Liver (tissue), 8 donors: ENCODE measurements at regions not wholly inside any gene's neighbourhood (a gene's known extent, or its start where the extent isn't known, plus 50 kb on each side); places are given as distances from the start of the nearest gene placed in this dataset.

Source experiments
- DNase-seq: peaks from one replicate; pipeline ENCODE4 v3.0.0-alpha.2; 2017; ENCODE audit warnings: low spot score
- H3K27ac ChIP-seq, 2 donors: one replicate each; pipeline ENCODE4 v1.7.0; 2013; ENCODE audit warnings: inconsistent platforms in 2 of 2, low read length in 2 of 2, control low read depth in 1 of 2, low read depth in 1 of 2, mild to moderate bottlenecking in 1 of 2
- H3K27me3 ChIP-seq, 4 donors: one replicate each; pipeline versions ENCODE4 v1.6.1 to v1.7.0; 2013; ENCODE audit warnings: low read length in 3 of 4, inconsistent platforms in 1 of 4, mild to moderate bottlenecking in 1 of 4, moderate library complexity in 1 of 4; ENCODE audit not compliant: control insufficient read depth in 4 of 4, insufficient read depth in 4 of 4
- H3K36me3 ChIP-seq, 4 donors: one replicate each; pipeline versions ENCODE4 v1.6.1 to v1.7.0; 2013; ENCODE audit warnings: low read length in 3 of 4, mild to moderate bottlenecking in 3 of 4, low read depth in 1 of 4, moderate library complexity in 1 of 4; ENCODE audit not compliant: control insufficient read depth in 4 of 4, insufficient read depth in 3 of 4
- H3K4me1 ChIP-seq, 4 donors: one replicate each; pipeline versions ENCODE4 v1.6.1 to v1.7.0; 2013; ENCODE audit warnings: low read length in 3 of 4, mild to moderate bottlenecking in 3 of 4, moderate library complexity in 1 of 4; ENCODE audit not compliant: control insufficient read depth in 4 of 4, insufficient read depth in 4 of 4
- H3K4me3 ChIP-seq, 3 donors: one replicate each; pipeline versions ENCODE4 v1.6.1 to v1.7.0; 2013; ENCODE audit warnings: low read length in 3 of 3, control low read depth in 1 of 3, low read depth in 1 of 3, mild to moderate bottlenecking in 1 of 3
- H3K9ac ChIP-seq, 2 donors: one replicate each; pipeline ENCODE4 v1.7.0; 2013; ENCODE audit warnings: low read length in 2 of 2, mild to moderate bottlenecking in 2 of 2, moderate library complexity in 2 of 2, control low read depth in 1 of 2, low read depth in 1 of 2
- H3K9me3 ChIP-seq, 4 donors: one replicate each; pipeline versions ENCODE4 v1.6.1 to v1.7.0; 2013; ENCODE audit warnings: low read length in 3 of 4; ENCODE audit not compliant: control insufficient read depth in 4 of 4
- ATF3 ChIP-seq: IDR thresholded peaks from 2 replicates; pipeline ENCODE4 v1.6.1; 2016; ENCODE audit warnings: antibody characterized with exemption
- CTCF ChIP-seq: fragments of 150-350 bp; IDR thresholded peaks from 2 replicates; pipeline ENCODE4 v1.5.1; 2017; ENCODE audit warnings: improper control_type of control experiment, low read depth, low read length; ENCODE audit not compliant: missing input control
- FOXA1 ChIP-seq: IDR thresholded peaks from 2 replicates; pipeline ENCODE4 v1.6.1; 2016; ENCODE audit warnings: antibody characterized with exemption
- FOXA2 ChIP-seq: IDR thresholded peaks from 2 replicates; pipeline ENCODE4 v1.6.1; 2016; ENCODE audit warnings: antibody characterized with exemption
- GABPA ChIP-seq, 2 donors: IDR thresholded peaks in 1 of 2; conservative IDR thresholded peaks in 1 of 2; 2 replicates each; pipeline ENCODE4 v1.6.1; 2016; ENCODE audit warnings: antibody characterized with exemption in 2 of 2, mild to moderate bottlenecking in 1 of 2, moderate library complexity in 1 of 2
- HNF4A ChIP-seq, 2 donors: conservative IDR thresholded peaks; 2 replicates each; pipeline ENCODE4 v1.6.1; 2016; ENCODE audit warnings: antibody characterized with exemption in 2 of 2, mild to moderate bottlenecking in 2 of 2
- HNF4G ChIP-seq: IDR thresholded peaks from 2 replicates; pipeline ENCODE4 v1.6.1; 2016; ENCODE audit warnings: antibody characterized with exemption
- JUND ChIP-seq, 2 donors: IDR thresholded peaks; 2 replicates each; pipeline ENCODE4 v1.6.1; 2016; ENCODE audit warnings: antibody characterized with exemption in 2 of 2
- MAX ChIP-seq: IDR thresholded peaks from 2 replicates; pipeline ENCODE4 v1.6.1; 2016; ENCODE audit warnings: antibody characterized with exemption
- NR2F2 ChIP-seq: IDR thresholded peaks from 2 replicates; pipeline ENCODE4 v1.6.1; 2016; ENCODE audit warnings: antibody characterized with exemption
- RAD21 ChIP-seq, 2 donors: IDR thresholded peaks; 2 replicates each; pipeline ENCODE4 v1.6.1; 2016; ENCODE audit warnings: antibody characterized with exemption in 2 of 2, mild to moderate bottlenecking in 2 of 2
- REST ChIP-seq: IDR thresholded peaks from 2 replicates; pipeline ENCODE4 v1.6.1; 2016; ENCODE audit warnings: antibody characterized with exemption, mild to moderate bottlenecking
- RXRA ChIP-seq, 2 donors: IDR thresholded peaks; 2 replicates each; pipeline ENCODE4 v1.6.1; 2017 to 2018; ENCODE audit warnings: antibody characterized with exemption in 2 of 2, mild to moderate bottlenecking in 1 of 2
- SP1 ChIP-seq: IDR thresholded peaks from 2 replicates; pipeline ENCODE4 v1.6.1; 2018; ENCODE audit warnings: antibody characterized with exemption, mild to moderate bottlenecking
- TAF1 ChIP-seq: conservative IDR thresholded peaks from 2 replicates; pipeline ENCODE4 v1.6.1; 2016; ENCODE audit warnings: antibody characterized with exemption, mild to moderate bottlenecking
- YY1 ChIP-seq: IDR thresholded peaks from 2 replicates; pipeline ENCODE4 v1.6.1; 2016; ENCODE audit warnings: antibody characterized with exemption, mild to moderate bottlenecking
- ZBTB33 ChIP-seq: IDR thresholded peaks from 2 replicates; pipeline ENCODE4 v1.6.1; 2016; ENCODE audit warnings: antibody characterized with exemption
- whole genome bisulfite sequencing: extraction: QIAGEN DNeasy Blood & Tissue Kit; methylation state at CpG from one replicate; pipeline ENCODE4 v1.1.7; 2013; 5-methylcytosine and 5-hydroxymethylcytosine counted together
- donor health status: healthy.
- donor health status: healthy.
- donor health status: healthy.
- donor health status: healthy.
- donor health status: healthy.

- Histone ChIP-seq H3K36me3 (no peaks in the 10 kb centered on the region), H3K9me3 (no peaks in the 10 kb centered on the region), H3K4me3 (no peak overlapping the region), H3K27me3 (no peaks in the 10 kb centered on the region), H3K9ac (no peak overlapping the region), H3K4me1 (no peaks in the 10 kb centered on the region), H3K27ac (no peak overlapping the region)
- no peak for DNase-seq
- TF ChIP-seq CTCF (no peak), JUND (IDR thresholded peaks at IDR 0.05) (no peak), REST (no peak), ATF3 (no peak), RAD21 (IDR thresholded peaks at IDR 0.05) (no peak), FOXA1 (no peak), GABPA (IDR thresholded peaks at IDR 0.05 in 1 of 2, conservative IDR thresholded peaks at IDR 0.05 in 1 of 2) (no peak), ZBTB33 (no peak), NR2F2 (no peak), MAX (no peak), HNF4A (conservative IDR thresholded peaks at IDR 0.05) (no peak), YY1 (no peak), SP1 (no peak), FOXA2 (no peak)
- 84% methylated on average over 7 of the region's 7 CpGs for WGBS
These were observed 437.0 kb upstream of the ETAA1 start for GRCh38 chr2:66960161-66960560.

GRCh38 chr2:66962716-66963115 is 434.4 kb upstream of the ETAA1 start:
- H3K4me1 ChIP-seq, result no peaks in the 10 kb centered on the region
- H3K27ac ChIP-seq, result no peak overlapping the region
- no peak for DNase-seq

More at GRCh38 chr2:66962716-66963115, 434.4 kb upstream of the ETAA1 start:
- TF ChIP-seq HNF4G (no peak), MAX (no peak), TAF1 (no peak), RAD21 (IDR thresholded peaks at IDR 0.05) (no peak), FOXA2 (no peak), YY1 (no peak), ZBTB33 (no peak), RXRA (IDR thresholded peaks at IDR 0.05) (no peak), FOXA1 (no peak), CTCF (no peak), JUND (IDR thresholded peaks at IDR 0.05) (no peak), GABPA (IDR thresholded peaks at IDR 0.05 in 1 of 2, conservative IDR thresholded peaks at IDR 0.05 in 1 of 2) (no peak), ATF3 (no peak), SP1 (no peak), NR2F2 (no peak)
- Histone ChIP-seq H3K9me3 (no peaks in the 10 kb centered on the region), H3K4me3 (no peak overlapping the region), H3K9ac (no peak overlapping the region), H3K27me3 (no peaks in the 10 kb centered on the region), H3K36me3 (no peaks in the 10 kb centered on the region)
- 54% methylated on average over 3 of the region's 3 CpGs for WGBS
